ENCODE measurements at regions not wholly inside any gene's neighbourhood (a gene's known extent, or its start where the extent isn't known, plus 50 kb on each side); places are given as distances from the start of the nearest gene placed in this dataset.
A peak's percentile ranks its signal among the peaks of the same experiment; 100 is the strongest.

DNA sequence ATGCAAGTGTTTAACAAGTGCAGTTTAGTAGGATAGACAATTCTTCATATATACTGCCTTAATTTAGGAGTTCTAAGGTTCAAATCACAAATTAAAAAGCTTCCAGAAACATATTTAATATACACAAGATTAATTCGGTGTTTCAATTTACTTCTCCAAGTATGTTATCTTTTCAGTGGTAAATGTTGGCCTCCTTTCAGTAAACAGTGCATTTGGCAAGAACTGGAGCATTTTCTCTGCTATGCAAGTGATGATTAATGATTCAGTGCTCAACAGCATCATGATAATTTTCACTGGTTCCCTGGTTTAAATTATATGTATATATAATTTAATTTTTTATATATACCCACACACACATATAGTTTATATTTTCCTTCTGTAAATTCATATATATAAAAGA lies 541.7 kb downstream of the EFNA5 start:
- TF ChIP-seq CTCF (IDR thresholded peaks at IDR 0.05) = no peak
- H3K4me1 ChIP-seq = peaks cover 0 to 14% (median 6%) of the 10 kb centered on the region in 9 donors
- H3K4me3 ChIP-seq = no peak overlapping the region
- DNase-seq (no peak), ATAC-seq (no peak)
- WGBS, 2 donors = 19 to 25% methylated on average over 1 of the region's 1 CpG
- intact Hi-C loops (cut with DNase I) = loop anchor here in 1 of 10 donors (10.0 kb wide), 1 partner anchor 86 kb away; no protein-coding TSS in a partner anchor
- H3K27ac ChIP-seq = no peak overlapping the region
- H3K9me3 ChIP-seq = peaks cover 0 to 20% (median 0%) of the 10 kb centered on the region in 11 donors
- H3K36me3 ChIP-seq = no peaks in the 10 kb centered on the region
- H3K27me3 ChIP-seq = no peaks in the 10 kb centered on the region

DNA sequence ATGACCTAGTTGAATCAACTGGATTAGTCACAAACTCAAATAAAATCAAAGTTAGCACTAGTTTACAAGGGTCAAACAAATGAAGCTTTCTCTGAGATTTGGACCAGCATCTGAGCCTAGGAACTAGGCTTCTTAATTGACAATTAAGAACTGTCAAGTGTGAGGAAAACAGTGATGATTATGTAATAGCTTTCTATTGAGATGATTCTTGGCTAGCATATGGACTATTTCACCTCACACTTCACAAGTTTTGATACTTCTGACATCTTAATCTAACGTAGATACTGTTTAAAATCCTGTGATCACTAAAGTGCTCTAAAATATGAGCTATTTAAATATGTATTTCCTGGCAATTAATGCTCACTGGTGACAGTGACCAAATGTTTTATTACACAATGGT lies 542.9 kb downstream of the EFNA5 start:
- peaks cover 0 to 10% (median 0%) of the 10 kb centered on the region in 11 donors for H3K9me3 ChIP-seq
- WGBS, 2 donors = 27 to 31% methylated on average over 1 of the region's 1 CpG
- intact Hi-C loops (cut with DNase I) = loop anchor here in 1 of 10 donors (10.0 kb wide), 1 partner anchor 87 kb away; no protein-coding TSS in a partner anchor
- H3K27me3 ChIP-seq = no peaks in the 10 kb centered on the region
- H3K36me3 ChIP-seq = no peaks in the 10 kb centered on the region
- DNase-seq (no peak), ATAC-seq (peak in 1 of 8 donors; percentile 29)
- H3K4me1 ChIP-seq = peaks cover 0 to 14% (median 6%) of the 10 kb centered on the region in 9 donors
- no peak overlapping the region for H3K27ac ChIP-seq
- no peak overlapping the region for H3K4me3 ChIP-seq
- TF ChIP-seq CTCF (IDR thresholded peaks at IDR 0.05) = no peak

- peaks cover 0 to 25% (median 7%) of the 10 kb centered on the region in 9 donors for H3K4me1 ChIP-seq
- no peak overlapping the region for H3K4me3 ChIP-seq
- DNase-seq (no peak), ATAC-seq (no peak)
- H3K36me3 ChIP-seq = no peaks in the 10 kb centered on the region
- no peaks in the 10 kb centered on the region for H3K27me3 ChIP-seq
- no peak overlapping the region for H3K27ac ChIP-seq
- intact Hi-C loops (cut with DNase I) = loop anchor here in 1 of 10 donors (10.0 kb wide), 1 partner anchor 88 kb away; no protein-coding TSS in a partner anchor
- H3K9me3 ChIP-seq = no peaks in the 10 kb centered on the region
- no peak for TF ChIP-seq CTCF (IDR thresholded peaks at IDR 0.05)
- WGBS, 2 donors = 85 to 89% methylated on average over 3 of the region's 3 CpGs
These were observed 544.4 kb downstream of the EFNA5 start for GRCh38 chr5:107126341-107126740.

- Histone ChIP-seq H3K4me3 (no peak overlapping the region), H3K4me1 (peaks cover 0 to 25% (median 7%) of the 10 kb centered on the region in 9 donors), H3K9me3 (no peaks in the 10 kb centered on the region), H3K27ac (no peak overlapping the region), H3K27me3 (no peaks in the 10 kb centered on the region), H3K36me3 (no peaks in the 10 kb centered on the region)
- ATAC-seq (no peak), DNase-seq (no peak)
- intact Hi-C loops (cut with DNase I) = loop anchor here in 1 of 10 donors (10.0 kb wide), 1 partner anchor 90 kb away; no protein-coding TSS in a partner anchor
- no peak for TF ChIP-seq CTCF (IDR thresholded peaks at IDR 0.05)
- WGBS, 2 donors = 41 to 56% methylated on average over 1 of the region's 1 CpG
These were observed 546.4 kb downstream of the EFNA5 start for GRCh38 chr5:107124376-107124775.
